ENCODE measurements at regions not wholly inside any gene's neighbourhood (a gene's known extent, or its start where the extent isn't known, plus 50 kb on each side); places are given as distances from the start of the nearest gene placed in this dataset.

GRCh38 chr22:49291781-49292180 is 535.9 kb downstream of the BRD1 start:
- H3K36me3 ChIP-seq (ENCODE audit: insufficient read depth, low read length): no peaks in the 10 kb centered on the region
- no peak overlapping the region for H3K4me3 ChIP-seq
- H3K9me3 ChIP-seq (ENCODE audit: low read depth, low read length): 0 out of 2 replicates have a peak, but pooled peaks cover 3% of the 10 kb centered on the region
- TF ChIP-seq EZH2 (IDR thresholded peaks at IDR 0.05) (no peak), POLR2AphosphoS5 (IDR thresholded peaks at IDR 0.05; ENCODE audit: borderline replicate concordance, low read depth, low read length) (no peak), FOXP2 (optimal IDR thresholded peaks at IDR 0.05; ENCODE audit: control extremely low read depth, extremely low read length, insufficient read depth) (no peak)
- H3K9ac ChIP-seq (ENCODE audit: insufficient read length): no peak overlapping the region
- no peak for DNase-seq (ENCODE audit: low read depth, low spot score)
- H3K27ac ChIP-seq: no peak overlapping the region

GRCh38 chr22:49291169-49291568 is 536.5 kb downstream of the BRD1 start:
- Histone ChIP-seq H3K36me3 (ENCODE audit: insufficient read depth, low read length) (no peaks in the 10 kb centered on the region), H3K9me3 (ENCODE audit: low read depth, low read length) (0 out of 2 replicates have a peak, but pooled peaks cover 3% of the 10 kb centered on the region), H3K4me3 (no peak overlapping the region), H3K27ac (no peak overlapping the region), H3K9ac (ENCODE audit: insufficient read length) (no peak overlapping the region)
- TF ChIP-seq POLR2AphosphoS5 (IDR thresholded peaks at IDR 0.05; ENCODE audit: borderline replicate concordance, low read depth, low read length) (no peak), EZH2 (IDR thresholded peaks at IDR 0.05) (no peak)
- DNase-seq (ENCODE audit: low read depth, low spot score): no peak

GRCh38 chr22:49290711-49291110 is 537.0 kb downstream of the BRD1 start:
- no peak overlapping the region for H3K4me3 ChIP-seq
- no peak overlapping the region for H3K9ac ChIP-seq (ENCODE audit: insufficient read length)
- no peaks in the 10 kb centered on the region for H3K36me3 ChIP-seq (ENCODE audit: insufficient read depth, low read length)
- H3K27ac ChIP-seq: no peak overlapping the region
- no peak for DNase-seq (ENCODE audit: low read depth, low spot score)
- 0 out of 2 replicates have a peak, but pooled peaks cover 3% of the 10 kb centered on the region for H3K9me3 ChIP-seq (ENCODE audit: low read depth, low read length)
- TF ChIP-seq POLR2AphosphoS5 (IDR thresholded peaks at IDR 0.05; ENCODE audit: borderline replicate concordance, low read depth, low read length): no peak
- no peak for TF ChIP-seq EZH2 (IDR thresholded peaks at IDR 0.05)
- no peak for TF ChIP-seq FOXP2 (optimal IDR thresholded peaks at IDR 0.05; ENCODE audit: control extremely low read depth, extremely low read length, insufficient read depth)

- H3K36me3 ChIP-seq (ENCODE audit: insufficient read depth, low read length): no peaks in the 10 kb centered on the region
- H3K9ac ChIP-seq (ENCODE audit: insufficient read length): no peak overlapping the region
- no peak overlapping the region for H3K4me3 ChIP-seq
- H3K9me3 ChIP-seq (ENCODE audit: low read depth, low read length): 0 out of 2 replicates have a peak, but pooled peaks cover 3% of the 10 kb centered on the region
- TF ChIP-seq POLR2AphosphoS5 (IDR thresholded peaks at IDR 0.05; ENCODE audit: borderline replicate concordance, low read depth, low read length) (no peak), EZH2 (IDR thresholded peaks at IDR 0.05) (no peak)
- no peak for DNase-seq (ENCODE audit: low read depth, low spot score)
- no peak overlapping the region for H3K27ac ChIP-seq
Observed at GRCh38 chr22:49289822-49290679, 537.6 kb downstream of the BRD1 start.

GRCh38 chr22:49286181-49286760 is 541.4 kb downstream of the BRD1 start:
- Histone ChIP-seq H3K4me3 (no peak overlapping the region), H3K9me3 (ENCODE audit: low read depth, low read length) (no peaks in the 10 kb centered on the region), H3K27ac (no peak overlapping the region), H3K9ac (ENCODE audit: insufficient read length) (no peak overlapping the region), H3K36me3 (ENCODE audit: insufficient read depth, low read length) (no peaks in the 10 kb centered on the region)
- no peak for DNase-seq (ENCODE audit: low read depth, low spot score)
- TF ChIP-seq FOXP2 (optimal IDR thresholded peaks at IDR 0.05; ENCODE audit: control extremely low read depth, extremely low read length, insufficient read depth) (no peak), POLR2AphosphoS5 (IDR thresholded peaks at IDR 0.05; ENCODE audit: borderline replicate concordance, low read depth, low read length) (no peak), EZH2 (IDR thresholded peaks at IDR 0.05) (no peak)

GRCh38 chr22:49284931-49285330 is 542.7 kb downstream of the BRD1 start:
- Histone ChIP-seq H3K36me3 (ENCODE audit: insufficient read depth, low read length) (no peaks in the 10 kb centered on the region), H3K4me3 (no peak overlapping the region)
- TF ChIP-seq POLR2AphosphoS5 (IDR thresholded peaks at IDR 0.05; ENCODE audit: borderline replicate concordance, low read depth, low read length): no peak
- no peak for TF ChIP-seq EZH2 (IDR thresholded peaks at IDR 0.05)
- no peak for TF ChIP-seq FOXP2 (optimal IDR thresholded peaks at IDR 0.05; ENCODE audit: control extremely low read depth, extremely low read length, insufficient read depth)

GRCh38 chr22:49284056-49284784 is 543.5 kb downstream of the BRD1 start:
- no peak for DNase-seq (ENCODE audit: low read depth, low spot score)
- H3K4me3 ChIP-seq: no peak overlapping the region
- no peak overlapping the region for H3K9ac ChIP-seq (ENCODE audit: insufficient read length)
- no peak overlapping the region for H3K27ac ChIP-seq
- H3K36me3 ChIP-seq (ENCODE audit: insufficient read depth, low read length): no peaks in the 10 kb centered on the region
- TF ChIP-seq EZH2 (IDR thresholded peaks at IDR 0.05) (no peak), POLR2AphosphoS5 (IDR thresholded peaks at IDR 0.05; ENCODE audit: borderline replicate concordance, low read depth, low read length) (no peak), FOXP2 (optimal IDR thresholded peaks at IDR 0.05; ENCODE audit: control extremely low read depth, extremely low read length, insufficient read depth) (no peak)
- H3K9me3 ChIP-seq (ENCODE audit: low read depth, low read length): no peaks in the 10 kb centered on the region

More at GRCh38 chr22:49284931-49285330, 542.7 kb downstream of the BRD1 start:
- H3K27ac ChIP-seq: no peak overlapping the region
- no peak overlapping the region for H3K9ac ChIP-seq (ENCODE audit: insufficient read length)
- DNase-seq (ENCODE audit: low read depth, low spot score): no peak
- no peaks in the 10 kb centered on the region for H3K9me3 ChIP-seq (ENCODE audit: low read depth, low read length)

GRCh38 chr22:49282596-49282995 is 545.1 kb downstream of the BRD1 start:
- TF ChIP-seq POLR2AphosphoS5 (IDR thresholded peaks at IDR 0.05; ENCODE audit: borderline replicate concordance, low read depth, low read length) (no peak), EZH2 (IDR thresholded peaks at IDR 0.05) (no peak)
- H3K36me3 ChIP-seq (ENCODE audit: insufficient read depth, low read length): no peaks in the 10 kb centered on the region
- no peak overlapping the region for H3K4me3 ChIP-seq
- no peak overlapping the region for H3K27ac ChIP-seq
- no peaks in the 10 kb centered on the region for H3K9me3 ChIP-seq (ENCODE audit: low read depth, low read length)
- DNase-seq (ENCODE audit: low read depth, low spot score): no peak
- no peak overlapping the region for H3K9ac ChIP-seq (ENCODE audit: insufficient read length)
